ENCODE measurements at regions not wholly inside any gene's neighbourhood (a gene's known extent, or its start where the extent isn't known, plus 50 kb on each side); places are given as distances from the start of the nearest gene placed in this dataset.
A peak's percentile ranks its signal among the peaks of the same experiment; 100 is the strongest.

DNA sequence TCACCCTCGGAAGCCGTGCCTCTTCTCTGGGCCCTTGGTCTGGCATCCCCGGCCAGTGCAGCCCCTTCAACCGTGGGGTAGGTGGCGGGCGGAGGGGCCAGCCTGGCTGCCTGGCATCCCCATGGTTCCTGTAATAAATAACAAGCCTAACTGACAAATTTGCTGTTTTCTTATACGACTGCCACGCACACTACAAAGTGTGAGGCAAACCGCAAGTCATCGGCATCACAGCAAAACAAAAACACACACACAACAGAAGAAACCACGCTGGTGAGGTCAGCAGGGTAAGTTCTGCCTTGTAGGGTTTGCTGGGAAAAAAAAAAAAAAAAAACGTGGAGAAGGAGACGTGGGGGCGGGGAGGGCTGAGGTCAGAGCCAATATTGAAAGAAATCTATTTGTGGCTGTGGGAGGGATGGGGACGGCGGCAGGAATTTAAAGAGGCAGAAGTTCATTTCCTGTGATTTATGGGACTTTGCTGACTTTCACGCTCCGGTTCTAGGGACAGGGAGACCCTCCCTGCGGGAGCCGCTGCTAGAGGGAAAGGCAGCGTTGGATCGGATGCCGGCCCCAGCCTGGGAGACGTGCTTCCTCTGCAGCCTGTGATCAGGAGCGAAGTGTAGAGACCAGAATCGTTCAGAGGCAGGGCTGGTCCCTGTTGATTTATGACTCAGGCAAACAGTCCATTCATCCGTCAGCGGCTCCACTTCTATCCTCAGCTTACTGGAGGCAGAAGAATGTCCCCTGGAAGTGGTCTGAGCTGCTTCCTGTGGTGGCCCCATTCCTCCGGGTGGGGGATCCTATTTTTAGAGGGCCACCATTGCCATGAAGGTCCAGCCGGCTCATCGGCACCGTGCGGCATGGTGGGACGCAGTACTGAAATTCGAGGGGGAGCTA, 162.8 kb downstream of the FOXL1 start:
- Histone ChIP-seq H3K27ac (ENCODE audit: low read depth, low read length) (peak overlapping the region; percentile 86), H3K9me3 (ENCODE audit: control insufficient read depth, low read length) (no peaks in the 10 kb centered on the region), H3K27me3 (ENCODE audit: control insufficient read depth, insufficient read depth, low read length, poor library complexity, severe bottlenecking) (no peaks in the 10 kb centered on the region), H3K4me1 (ENCODE audit: control insufficient read depth, insufficient read depth, low read length) (peaks cover 5% of the 10 kb centered on the region), H3K36me3 (ENCODE audit: control insufficient read depth, insufficient read depth, low read length) (no peaks in the 10 kb centered on the region), H3K4me3 (ENCODE audit: low read length) (peak overlapping the region; percentile 38), H3K9ac (ENCODE audit: extremely low read depth, low read length, poor library complexity, severe bottlenecking) (no peak overlapping the region)
- H3K36me3 Mint-ChIP-seq (ENCODE audit: low read depth): peaks cover 9% of the 10 kb centered on the region
- H3K4me3 Mint-ChIP-seq: no peak overlapping the region
- peak overlapping the region; percentile 65 for H3K27ac Mint-ChIP-seq
- H3K9me3 Mint-ChIP-seq: peaks cover 16% of the 10 kb centered on the region
- TF ChIP-seq, protein P1, sequence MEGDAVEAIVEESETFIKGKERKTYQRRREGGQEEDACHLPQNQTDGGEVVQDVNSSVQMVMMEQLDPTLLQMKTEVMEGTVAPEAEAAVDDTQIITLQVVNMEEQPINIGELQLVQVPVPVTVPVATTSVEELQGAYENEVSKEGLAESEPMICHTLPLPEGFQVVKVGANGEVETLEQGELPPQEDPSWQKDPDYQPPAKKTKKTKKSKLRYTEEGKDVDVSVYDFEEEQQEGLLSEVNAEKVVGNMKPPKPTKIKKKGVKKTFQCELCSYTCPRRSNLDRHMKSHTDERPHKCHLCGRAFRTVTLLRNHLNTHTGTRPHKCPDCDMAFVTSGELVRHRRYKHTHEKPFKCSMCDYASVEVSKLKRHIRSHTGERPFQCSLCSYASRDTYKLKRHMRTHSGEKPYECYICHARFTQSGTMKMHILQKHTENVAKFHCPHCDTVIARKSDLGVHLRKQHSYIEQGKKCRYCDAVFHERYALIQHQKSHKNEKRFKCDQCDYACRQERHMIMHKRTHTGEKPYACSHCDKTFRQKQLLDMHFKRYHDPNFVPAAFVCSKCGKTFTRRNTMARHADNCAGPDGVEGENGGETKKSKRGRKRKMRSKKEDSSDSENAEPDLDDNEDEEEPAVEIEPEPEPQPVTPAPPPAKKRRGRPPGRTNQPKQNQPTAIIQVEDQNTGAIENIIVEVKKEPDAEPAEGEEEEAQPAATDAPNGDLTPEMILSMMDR (conservative IDR thresholded peaks at IDR 0.05): no peak
- peaks cover 56% of the 10 kb centered on the region for H3K4me1 Mint-ChIP-seq
- peak; percentile 79 for DNase-seq
- H3K27me3 Mint-ChIP-seq (ENCODE audit: insufficient read depth): peaks cover 30% of the 10 kb centered on the region
- WGBS, 2 experiments (ENCODE audit: insufficient coverage in 1 of 2, insufficient read length in 1 of 2): 37 to 55% methylated on average over 18 to 35 of the region's 35 CpGs

DNA sequence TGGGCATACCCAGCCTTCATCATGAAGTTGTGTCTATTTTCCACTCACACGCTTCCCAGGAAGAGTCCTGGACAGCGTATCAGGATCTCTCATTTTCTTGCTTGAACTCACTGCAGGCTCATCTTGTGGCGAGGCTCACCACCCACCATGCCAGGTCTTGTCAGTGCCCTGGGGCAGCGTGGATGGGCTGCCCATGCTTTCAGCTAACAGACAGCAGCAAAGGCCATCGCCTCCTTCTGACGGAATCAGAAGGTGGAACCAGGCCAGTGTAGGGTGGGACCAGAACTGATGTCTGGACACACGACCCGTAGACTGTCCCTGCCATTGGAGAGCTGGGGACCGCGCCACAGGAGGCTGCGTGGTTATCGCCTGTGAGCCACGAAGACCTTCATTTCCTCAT, 169.4 kb downstream of the FOXL1 start:
- Histone ChIP-seq H3K36me3 (ENCODE audit: control insufficient read depth, insufficient read depth, low read length) (no peaks in the 10 kb centered on the region), H3K4me1 (ENCODE audit: control insufficient read depth, insufficient read depth, low read length) (no peaks in the 10 kb centered on the region), H3K9me3 (ENCODE audit: control insufficient read depth, low read length) (no peaks in the 10 kb centered on the region), H3K9ac (ENCODE audit: extremely low read depth, low read length, poor library complexity, severe bottlenecking) (no peak overlapping the region), H3K27ac (ENCODE audit: low read depth, low read length) (no peak overlapping the region), H3K27me3 (ENCODE audit: control insufficient read depth, insufficient read depth, low read length, poor library complexity, severe bottlenecking) (no peaks in the 10 kb centered on the region), H3K4me3 (ENCODE audit: low read length) (no peak overlapping the region)
- TF ChIP-seq, protein P1 (conservative IDR thresholded peaks at IDR 0.05): no peak
- H3K9me3 Mint-ChIP-seq: no peaks in the 10 kb centered on the region
- WGBS, 2 experiments (ENCODE audit: insufficient coverage in 1 of 2, insufficient read length in 1 of 2): 79 to 81% methylated on average over 10 to 13 of the region's 13 CpGs
- H3K36me3 Mint-ChIP-seq (ENCODE audit: low read depth): no peaks in the 10 kb centered on the region
- H3K27ac Mint-ChIP-seq: no peak overlapping the region
- peaks cover 35% of the 10 kb centered on the region for H3K4me1 Mint-ChIP-seq
- H3K27me3 Mint-ChIP-seq (ENCODE audit: insufficient read depth): peaks cover 44% of the 10 kb centered on the region
- DNase-seq: peak; percentile 53
- no peak overlapping the region for H3K4me3 Mint-ChIP-seq

DNA sequence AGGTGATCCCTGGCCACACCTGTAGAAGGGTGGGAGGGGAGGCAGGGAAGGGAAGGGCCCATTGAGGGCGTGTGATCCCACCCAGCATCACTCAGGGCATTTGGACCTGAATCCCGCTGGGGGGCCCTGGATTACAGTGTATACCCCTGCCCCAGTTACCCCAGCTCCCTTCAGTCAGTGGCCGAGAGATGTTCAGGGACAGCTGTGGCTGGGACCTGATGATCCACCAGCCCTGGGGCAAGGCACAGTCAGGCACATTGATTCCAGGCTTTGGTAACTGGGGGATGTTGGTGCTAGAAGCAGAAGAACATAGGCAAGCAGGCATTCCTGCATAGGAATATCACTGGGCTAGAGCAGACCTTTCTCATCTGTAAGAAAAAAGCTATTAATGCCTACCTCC, 170.3 kb downstream of the FOXL1 start:
- WGBS, 2 experiments (ENCODE audit: insufficient coverage in 1 of 2, insufficient read length in 1 of 2): 76 to 83% methylated on average over 1 to 3 of the region's 3 CpGs
- no peak overlapping the region for H3K27ac ChIP-seq (ENCODE audit: low read depth, low read length)
- H3K9me3 ChIP-seq (ENCODE audit: control insufficient read depth, low read length): no peaks in the 10 kb centered on the region
- Mint-ChIP-seq H3K4me3 (no peak overlapping the region), H3K9me3 (no peaks in the 10 kb centered on the region), H3K4me1 (peaks cover 28% of the 10 kb centered on the region), H3K27ac (no peak overlapping the region), H3K36me3 (ENCODE audit: low read depth) (no peaks in the 10 kb centered on the region), H3K27me3 (ENCODE audit: insufficient read depth) (peaks cover 46% of the 10 kb centered on the region)
- no peaks in the 10 kb centered on the region for H3K27me3 ChIP-seq (ENCODE audit: control insufficient read depth, insufficient read depth, low read length, poor library complexity, severe bottlenecking)
- TF ChIP-seq, protein P1 (conservative IDR thresholded peaks at IDR 0.05): no peak
- no peaks in the 10 kb centered on the region for H3K4me1 ChIP-seq (ENCODE audit: control insufficient read depth, insufficient read depth, low read length)
- H3K4me3 ChIP-seq (ENCODE audit: low read length): no peak overlapping the region
- H3K36me3 ChIP-seq (ENCODE audit: control insufficient read depth, insufficient read depth, low read length): no peaks in the 10 kb centered on the region
- no peak for DNase-seq
- no peak overlapping the region for H3K9ac ChIP-seq (ENCODE audit: extremely low read depth, low read length, poor library complexity, severe bottlenecking)

Measured in endodermal cell (in vitro differentiated cells).